NCI-H460 (cell line): ENCODE measurements at regions not wholly inside any gene's neighbourhood (a gene's known extent, or its start where the extent isn't known, plus 50 kb on each side); places are given as distances from the start of the nearest gene placed in this dataset.

Source experiments
- DNase-seq: peaks from one replicate; pipeline ENCODE4 v3.0.0-alpha.2; 2016; ENCODE audit warnings: low read depth; ENCODE audit errors: extremely low read depth

GRCh38 chr21:22981819-22982218, 1983.6 kb downstream of the NCAM2 start:
- DNase-seq: no peak

DNA sequence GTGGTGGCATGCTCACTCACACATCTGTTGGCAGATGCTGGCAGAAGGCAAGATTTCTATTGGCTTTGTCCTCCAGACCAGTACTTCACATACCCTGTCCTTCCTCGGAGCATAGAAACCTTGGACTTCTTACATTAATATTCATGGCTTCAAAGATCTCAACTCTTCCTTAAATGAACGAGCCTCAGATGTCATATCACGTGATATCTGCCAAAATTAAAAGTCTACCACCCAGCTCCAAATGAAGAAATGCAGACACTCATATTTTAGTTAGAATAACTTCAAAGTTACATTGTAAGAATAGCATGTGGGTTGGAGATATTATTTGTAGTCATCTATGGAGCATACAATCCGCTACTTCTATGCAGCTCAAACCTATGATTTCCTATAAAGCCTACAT, 1994.9 kb downstream of the NCAM2 start:
- DNase-seq: no peak

- DNase-seq: no peak
Observed at GRCh38 chr21:22993822-22994574, 1995.8 kb downstream of the NCAM2 start.

DNA sequence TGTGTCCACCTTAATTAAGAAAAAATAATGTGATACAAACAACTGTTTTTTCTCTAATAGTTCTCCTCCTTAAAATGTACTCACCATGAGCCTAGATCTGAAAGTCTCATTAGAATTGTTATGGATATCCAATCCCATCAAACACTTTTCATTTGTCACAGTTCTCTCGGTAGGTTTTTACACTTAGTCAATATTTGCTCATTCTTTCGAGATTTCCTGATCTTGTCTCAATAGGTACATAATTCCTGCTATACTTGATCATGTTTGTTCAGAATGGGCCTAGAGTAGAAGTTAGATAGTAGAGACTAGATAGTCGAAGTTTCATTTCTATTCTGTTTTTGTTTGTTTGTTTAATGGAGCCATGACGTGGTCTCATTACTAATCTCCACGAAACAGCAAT, 2005.7 kb downstream of the NCAM2 start:
- no peak for DNase-seq

- DNase-seq: no peak
Observed at GRCh38 chr21:23008601-23009202, 2010.5 kb downstream of the NCAM2 start.

DNA sequence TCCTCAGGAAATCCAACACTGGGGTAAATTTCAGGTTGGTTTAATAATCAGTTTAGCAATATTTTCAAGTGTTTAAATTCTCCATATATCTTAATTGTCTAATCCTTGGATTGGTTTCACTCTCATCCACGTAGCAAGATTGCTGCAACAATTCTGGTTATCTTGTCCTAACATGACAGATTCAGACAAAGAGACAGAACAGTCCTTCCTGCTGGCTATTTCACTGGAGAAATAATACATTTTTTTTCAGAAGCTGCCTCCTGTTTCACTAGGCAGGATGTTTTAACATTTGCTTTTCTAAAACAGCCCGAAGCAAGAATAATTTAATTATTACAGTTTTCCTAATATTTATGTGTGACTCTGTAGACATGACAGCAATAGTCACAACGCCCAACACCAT, 2011.2 kb downstream of the NCAM2 start:
- no peak for DNase-seq

GRCh38 chr21:23014021-23014420, 2015.8 kb downstream of the NCAM2 start:
- DNase-seq: no peak

DNA sequence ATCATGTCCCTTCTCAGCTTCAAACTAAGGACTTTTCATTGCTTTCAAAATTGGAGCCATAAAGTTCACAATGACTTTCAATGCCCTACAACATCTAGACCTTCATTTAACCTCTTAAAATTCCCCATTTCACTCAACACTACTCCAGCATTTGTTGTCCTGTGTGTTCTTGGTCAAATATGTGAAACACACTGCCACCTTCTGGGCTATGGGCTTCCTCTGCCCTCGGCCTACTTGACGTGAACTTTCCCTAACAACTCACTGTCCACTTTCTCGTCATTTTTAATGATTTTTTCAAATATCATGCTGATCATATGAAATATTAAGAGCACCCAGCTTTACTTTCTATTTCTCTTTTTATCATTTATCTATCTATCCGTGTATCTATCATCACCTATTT, 2018.4 kb downstream of the NCAM2 start:
- no peak for DNase-seq

GRCh38 chr21:23017989-23018388, 2019.8 kb downstream of the NCAM2 start:
- DNase-seq: no peak

DNA sequence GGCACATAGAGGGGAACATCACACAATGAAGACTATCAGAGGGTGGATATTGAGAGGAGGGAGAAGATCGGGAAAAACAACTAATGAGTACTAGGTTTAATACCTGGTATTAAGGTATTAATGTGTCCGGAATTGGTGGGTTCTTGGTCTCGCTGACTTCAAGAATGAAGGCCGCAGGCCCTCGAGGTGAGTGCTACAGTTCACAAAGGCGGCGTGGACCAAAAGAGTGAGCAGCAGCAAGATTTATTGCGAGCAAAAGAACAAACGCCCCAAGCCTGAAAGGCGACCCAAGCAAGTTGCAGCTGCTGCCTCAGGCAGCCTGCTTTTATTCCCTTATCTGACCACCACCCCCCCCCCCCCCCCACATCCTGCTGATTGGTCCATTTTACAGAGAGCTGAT, 2022.8 kb downstream of the NCAM2 start:
- no peak for DNase-seq

- no peak for DNase-seq
Observed at GRCh38 chr21:23021481-23021880, 2023.3 kb downstream of the NCAM2 start.

- no peak for DNase-seq
Observed at GRCh38 chr21:23026878-23027277, 2028.7 kb downstream of the NCAM2 start.

GRCh38 chr21:23039846-23040245, 2041.6 kb downstream of the NCAM2 start:
- DNase-seq: no peak

DNA sequence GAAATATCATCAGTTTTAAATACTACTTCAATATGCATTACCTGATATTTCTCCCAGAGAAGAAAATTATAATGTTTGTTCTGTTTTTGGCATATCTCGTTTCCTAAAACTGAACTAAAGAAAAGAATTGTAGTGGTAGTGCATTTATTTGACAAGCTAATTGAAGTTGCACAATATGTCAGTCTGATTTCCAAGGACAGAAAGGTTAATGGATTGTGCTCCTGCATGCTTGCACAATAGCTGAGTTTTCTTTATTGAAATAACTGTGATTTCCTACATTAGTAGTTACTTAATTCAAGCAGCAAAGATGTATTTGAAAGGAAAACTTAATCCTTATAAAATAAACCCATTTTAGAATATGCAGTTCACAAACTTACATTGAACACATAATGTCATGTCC, 2047.7 kb downstream of the NCAM2 start:
- DNase-seq: no peak

DNA sequence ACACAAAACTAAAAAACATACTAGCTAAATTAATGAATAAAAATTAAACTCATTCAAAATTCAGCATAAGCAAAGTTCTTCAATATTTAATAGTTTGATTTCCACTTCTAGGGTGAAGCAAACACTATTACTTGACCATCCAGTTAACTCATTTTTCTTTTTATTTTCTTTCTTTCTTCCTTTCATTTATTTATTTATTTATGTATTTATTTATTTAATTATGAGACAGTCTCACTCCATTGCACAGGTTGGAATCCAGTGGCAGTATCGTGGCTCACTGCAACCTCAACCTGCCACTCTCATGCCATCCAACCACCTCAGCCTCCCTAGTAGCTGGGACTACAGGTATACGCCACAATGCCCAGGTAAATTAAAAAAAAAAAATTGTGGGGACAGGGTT, 2069.5 kb downstream of the NCAM2 start:
- no peak for DNase-seq

DNA sequence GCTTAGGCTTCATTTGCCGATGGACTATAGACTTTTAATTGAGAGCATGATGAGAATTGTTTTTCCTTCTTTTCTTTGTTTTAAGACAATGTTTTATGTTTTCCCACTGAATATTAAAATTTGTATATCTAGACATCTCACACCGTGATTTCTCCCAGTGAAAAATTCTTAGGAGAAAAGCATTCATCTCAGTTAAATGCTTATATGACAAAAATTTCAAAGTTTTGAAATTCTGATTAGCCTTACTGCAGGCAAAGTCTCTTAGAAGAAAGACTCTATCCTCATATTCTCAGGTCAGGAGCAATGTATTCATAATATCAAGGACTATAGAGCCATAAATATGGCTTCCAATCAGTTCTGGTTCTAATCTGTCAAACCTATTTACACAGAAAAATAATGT, 2085.0 kb downstream of the NCAM2 start:
- no peak for DNase-seq

DNA sequence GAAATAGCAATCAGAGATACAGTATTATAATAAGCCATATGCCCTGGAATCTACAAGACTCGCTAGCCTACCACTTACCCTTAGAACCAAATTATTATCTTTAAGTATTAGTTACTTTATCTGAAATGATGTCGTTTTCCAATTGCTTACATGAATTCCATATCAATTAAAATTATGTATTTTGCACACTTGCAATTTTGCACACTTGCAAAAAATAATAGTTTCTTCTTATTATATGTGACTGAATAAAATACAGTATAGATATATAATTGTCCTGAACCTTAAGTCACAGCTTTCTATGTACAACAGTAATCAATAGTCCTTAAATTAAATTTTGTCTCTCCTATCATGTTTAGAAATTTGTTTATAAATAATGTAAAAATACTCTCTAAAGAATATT, 2095.1 kb downstream of the NCAM2 start:
- no peak for DNase-seq

DNA sequence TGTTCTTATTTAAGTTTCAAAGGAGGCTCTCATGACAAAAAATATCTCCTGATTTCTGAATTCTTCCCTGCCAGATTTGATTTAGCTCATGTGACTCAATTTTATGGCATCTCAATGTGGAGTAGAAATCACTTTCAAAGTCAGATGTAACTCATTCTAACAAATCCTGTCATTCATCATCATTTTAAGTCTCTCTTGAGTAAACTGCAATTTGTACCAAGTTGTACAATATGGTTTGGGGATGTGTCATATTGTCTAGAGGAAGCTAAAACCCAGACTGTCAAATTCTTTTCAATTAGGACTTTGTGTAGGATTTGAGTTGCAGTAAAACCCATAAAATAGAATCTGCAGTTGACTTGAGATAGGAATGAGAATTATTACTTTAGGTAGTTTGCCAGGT, 2101.0 kb downstream of the NCAM2 start:
- no peak for DNase-seq

DNA sequence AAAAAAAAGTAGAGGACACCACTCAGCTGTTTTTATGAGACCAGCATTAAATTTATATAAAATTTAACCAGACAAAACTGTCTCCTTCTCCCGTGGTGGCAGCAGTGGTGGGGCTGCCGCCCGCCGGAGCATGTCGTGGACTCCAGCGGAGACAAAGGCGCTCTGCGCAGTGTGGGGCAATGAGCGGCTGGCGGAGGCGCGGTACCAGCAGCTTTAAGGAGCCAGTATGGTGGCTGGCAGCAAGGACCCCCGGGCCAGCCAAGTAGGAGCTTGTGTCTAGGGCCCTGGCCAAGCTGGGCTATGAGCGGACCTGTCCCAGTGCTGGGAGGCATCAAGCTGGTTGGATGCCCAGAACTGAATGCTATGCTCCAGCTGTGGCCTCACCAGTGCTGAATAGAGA, 2102.9 kb downstream of the NCAM2 start:
- no peak for DNase-seq

GRCh38 chr21:23108533-23108932, 2110.3 kb downstream of the NCAM2 start:
- no peak for DNase-seq

DNA sequence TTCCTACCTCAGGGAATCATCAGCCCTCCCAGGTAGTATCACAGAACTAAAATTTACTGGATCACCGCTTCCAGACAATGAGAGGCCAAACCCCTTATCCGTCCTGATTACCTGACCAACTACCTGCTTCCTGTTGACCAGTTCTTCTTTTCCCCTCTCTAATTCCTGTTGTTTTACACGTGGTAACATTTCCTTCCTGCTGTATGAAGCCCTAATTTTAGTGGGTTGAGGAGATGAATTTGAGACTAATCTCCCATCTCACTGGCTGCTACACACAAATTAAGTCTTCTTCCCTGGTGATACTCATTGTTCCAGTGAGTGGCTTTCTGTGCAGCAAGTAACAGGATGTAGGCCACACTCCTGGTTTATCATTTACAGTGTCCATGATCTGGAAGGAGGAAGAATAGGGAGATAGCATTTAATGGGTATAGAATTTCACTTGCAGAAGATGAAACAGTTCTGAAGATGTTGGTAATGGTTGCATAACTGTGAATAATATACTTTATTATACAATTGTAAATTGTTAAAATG, 2112.9 kb downstream of the NCAM2 start:
- DNase-seq: no peak

DNA sequence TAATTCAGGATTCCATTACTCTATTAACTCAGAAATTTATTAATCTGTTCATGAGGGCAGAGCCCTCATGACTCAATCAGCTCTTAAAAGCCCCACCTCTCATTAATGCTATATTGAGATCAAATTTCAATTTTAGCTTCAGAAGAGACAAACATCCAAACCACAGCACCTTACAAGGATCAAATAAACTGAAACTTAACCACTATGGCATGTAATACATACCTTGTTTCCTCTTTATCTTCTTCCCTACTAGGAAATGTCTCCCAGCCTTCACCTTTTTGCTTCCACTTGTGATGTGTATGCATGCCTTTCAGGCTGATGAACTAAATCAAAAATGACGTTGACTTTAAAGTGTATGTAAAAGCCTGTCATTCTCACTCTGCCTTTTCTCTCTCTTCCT, 2121.3 kb downstream of the NCAM2 start:
- DNase-seq: no peak
